GM21576 (cell line): ENCODE measurements at regions not wholly inside any gene's neighbourhood (a gene's known extent, or its start where the extent isn't known, plus 50 kb on each side); places are given as distances from the start of the nearest gene placed in this dataset.
"Not testable (repeated sequence)": the region's sequence is repeated elsewhere in the genome, so short reads cannot be mapped to it uniquely, and the experiment has no call there.

ENCODE experiments used
- ATAC-seq: cut with Tn5 transposase; IDR thresholded peaks from one replicate; pipeline ENCODE4 v1.9.1; 2021; ENCODE audit warnings: mild to moderate bottlenecking, moderate library complexity; ENCODE audit not compliant: unreplicated experiment

DNA sequence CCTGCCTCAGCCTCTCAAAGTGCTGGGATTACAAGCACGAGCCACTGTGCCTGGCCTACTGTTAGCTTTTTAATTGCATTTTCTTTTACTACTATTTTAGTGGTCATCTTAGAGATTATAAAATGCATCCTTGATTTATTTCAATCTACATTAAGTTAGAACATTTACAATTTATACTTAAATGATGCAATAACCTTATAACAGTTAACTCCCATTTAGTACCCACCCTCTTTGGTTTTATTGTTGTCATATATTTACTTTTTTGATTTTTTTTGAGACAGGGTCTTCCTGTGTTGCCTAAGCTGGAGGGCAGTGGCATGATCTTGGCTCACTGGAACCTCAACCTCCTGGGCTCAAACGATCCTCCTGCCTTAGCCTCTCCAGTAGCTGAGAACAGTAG, 77.3 kb downstream of the PPCDC start:
- no peak for ATAC-seq

- ATAC-seq = no peak
Observed at GRCh38 chr15:75104804-75105557, 81.6 kb downstream of the PPCDC start.

- ATAC-seq = no peak
Observed at GRCh38 chr15:75107516-75107907, 84.1 kb downstream of the PPCDC start.

DNA sequence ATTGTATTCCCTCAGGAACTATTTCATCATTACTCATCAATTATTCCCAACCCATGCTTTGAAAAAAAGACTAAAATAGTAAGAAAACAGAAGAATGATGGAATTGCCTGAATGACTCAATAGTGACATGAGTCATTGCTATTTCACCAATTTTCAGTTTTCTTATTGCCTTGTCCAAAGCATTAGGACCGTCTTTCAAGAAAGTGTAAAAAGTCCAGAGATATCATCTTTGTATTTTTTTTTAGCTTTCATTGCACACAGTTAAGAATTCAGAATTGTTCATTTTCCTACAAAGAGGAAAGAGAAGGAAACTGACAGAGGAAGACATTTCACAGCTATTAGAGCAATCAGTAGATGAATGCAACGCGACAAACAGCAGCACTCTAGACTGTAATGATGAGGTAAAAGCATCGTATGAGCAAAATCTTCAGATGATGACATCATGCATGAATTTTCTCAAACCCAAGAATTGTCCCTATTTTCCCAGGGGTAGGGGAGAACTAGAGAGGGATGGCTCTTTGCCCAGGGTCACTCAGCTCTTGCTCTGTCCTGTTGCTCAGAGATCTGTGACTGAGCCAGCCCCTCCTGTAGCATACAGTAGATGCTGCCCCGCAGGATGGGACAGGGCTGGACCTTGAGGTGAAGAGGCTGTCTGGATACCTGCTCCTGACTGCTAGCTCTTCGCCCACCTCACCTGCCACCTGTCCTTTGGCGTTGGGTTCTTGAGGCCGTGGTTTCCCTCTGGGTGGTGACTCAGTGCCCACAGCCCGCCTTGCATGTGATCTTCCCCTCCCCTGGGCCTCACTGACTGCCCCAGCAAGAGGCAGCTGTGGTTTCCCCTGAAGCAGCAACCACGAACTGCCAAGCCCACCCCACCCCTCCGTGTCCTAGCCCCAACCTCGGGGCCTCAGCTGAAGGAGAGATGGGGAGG, 84.8 kb downstream of the PPCDC start:
- no peak for ATAC-seq

- no peak for ATAC-seq
Observed at GRCh38 chr15:75109021-75109735, 85.8 kb downstream of the PPCDC start.

DNA sequence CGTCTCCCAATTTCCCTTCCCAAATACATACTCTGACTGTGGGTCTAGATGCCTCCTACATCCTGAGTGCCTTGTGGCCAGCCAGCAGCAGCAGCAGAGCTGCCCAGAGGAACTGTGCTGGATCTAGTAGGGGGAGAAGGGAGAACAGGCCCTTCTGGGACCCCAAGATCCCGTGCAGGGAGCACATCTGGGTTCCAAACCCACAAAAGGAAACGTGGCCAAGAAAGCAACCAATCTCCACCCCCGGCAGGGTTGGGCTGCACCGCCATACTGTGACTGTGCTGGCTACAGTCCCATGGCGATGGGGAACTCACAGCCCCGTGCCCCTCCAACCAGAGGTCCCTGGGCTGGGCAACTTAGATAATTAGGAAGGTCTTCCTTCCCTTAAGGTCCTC, 86.3 kb downstream of the PPCDC start:
- ATAC-seq = no peak

GRCh38 chr15:75112278-75112847, 89.0 kb downstream of the PPCDC start:
- ATAC-seq = no peak

DNA sequence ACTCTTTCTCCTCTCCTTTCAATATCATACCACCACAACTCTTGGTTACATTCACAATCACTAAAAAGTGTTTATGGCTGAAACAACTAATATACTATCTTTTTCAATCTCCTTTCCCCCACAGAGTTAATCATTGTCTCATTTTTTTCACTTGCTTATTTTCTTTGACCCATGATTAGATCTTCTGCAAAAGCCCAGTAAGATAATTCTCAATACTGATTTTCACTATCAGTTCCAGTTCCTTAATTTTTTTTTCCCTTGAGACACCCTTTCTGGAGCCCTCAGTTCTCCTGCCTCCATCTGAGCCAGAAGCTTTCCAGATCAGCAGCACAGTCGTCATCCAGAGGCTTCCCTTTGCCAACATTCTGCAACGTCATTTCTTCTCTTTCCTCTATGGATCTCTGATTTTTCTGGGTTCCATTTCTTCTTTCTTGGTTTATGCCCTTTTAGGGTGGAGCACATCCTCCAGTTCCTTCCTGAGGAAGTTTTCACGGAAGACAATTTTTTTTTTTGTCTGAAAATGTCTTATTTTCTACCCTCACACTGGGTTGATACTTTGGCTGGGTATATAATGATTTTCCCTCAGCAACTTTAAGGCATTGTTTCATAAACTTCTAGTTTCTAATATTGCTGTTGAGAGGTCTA, 88.7 kb upstream of the C15orf39 start:
- ATAC-seq = peak; percentile 73

DNA sequence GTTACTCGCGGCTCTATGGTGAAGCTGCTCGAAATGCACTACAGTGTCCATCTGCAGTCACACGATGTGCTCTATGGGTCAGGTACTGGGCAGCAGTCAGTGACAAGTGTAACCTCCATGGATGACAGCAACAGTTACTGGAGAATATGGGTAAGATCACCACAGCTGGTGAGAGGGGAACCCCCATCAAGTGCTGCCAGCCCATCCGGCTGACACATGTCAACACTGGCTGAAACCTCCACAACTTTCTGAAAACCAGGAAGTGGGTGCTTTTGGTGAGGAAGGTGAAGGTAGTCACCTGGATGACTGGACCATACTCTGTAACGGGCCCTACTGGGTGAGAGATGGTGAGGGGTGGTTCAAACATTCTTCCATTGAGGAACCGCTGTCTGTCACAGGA, 87.4 kb upstream of the C15orf39 start:
- no peak for ATAC-seq

- no peak for ATAC-seq
Observed at GRCh38 chr15:75114796-75115195, 86.9 kb upstream of the C15orf39 start.

GRCh38 chr15:75115411-75115913, 86.2 kb upstream of the C15orf39 start:
- not testable (repeated sequence) for ATAC-seq

GRCh38 chr15:75116143-75116542, 85.5 kb upstream of the C15orf39 start:
- ATAC-seq = not testable (repeated sequence)

GRCh38 chr15:75117993-75118392, 83.7 kb upstream of the C15orf39 start:
- ATAC-seq = no peak

DNA sequence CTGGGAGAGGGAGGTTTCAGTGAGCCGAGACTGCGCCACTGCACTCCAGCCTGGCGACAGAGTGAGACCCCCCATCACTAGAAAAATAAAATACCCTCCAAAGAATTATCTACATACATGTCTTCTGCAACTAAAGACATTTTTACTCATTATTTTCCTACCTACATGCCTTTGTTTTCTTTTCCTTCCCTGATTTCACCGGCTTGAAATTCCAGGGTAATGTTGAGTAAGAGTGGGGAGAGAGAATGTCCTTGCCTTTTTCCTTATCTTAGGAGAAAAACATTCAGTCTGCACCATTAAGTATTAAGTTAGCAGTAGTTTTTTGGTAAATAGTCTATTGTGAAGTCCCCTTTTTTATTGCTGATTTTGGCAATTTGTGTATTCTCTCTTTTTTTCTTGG, 82.4 kb upstream of the C15orf39 start:
- not testable (repeated sequence) for ATAC-seq

DNA sequence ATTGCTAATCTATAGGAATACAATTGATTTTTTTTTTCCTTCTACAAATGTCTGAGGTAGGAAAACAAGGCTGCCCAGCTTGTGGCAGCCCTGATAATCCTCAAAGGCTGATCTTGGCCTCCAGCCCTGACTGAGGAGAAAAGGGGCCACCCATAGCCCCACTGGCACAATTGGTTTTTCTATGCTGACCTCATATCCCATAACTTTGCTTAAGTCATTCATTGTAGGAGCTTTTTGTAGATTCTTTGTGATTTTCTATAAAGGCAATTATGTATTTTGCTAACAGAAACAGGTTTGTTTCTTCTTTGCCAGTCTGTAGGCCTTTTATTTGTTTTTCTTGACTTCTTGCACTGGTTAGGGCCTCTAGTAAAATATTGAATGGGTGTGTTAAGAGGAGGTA, 80.2 kb upstream of the C15orf39 start:
- no peak for ATAC-seq

GRCh38 chr15:75123395-75123794, 78.3 kb upstream of the C15orf39 start:
- ATAC-seq = no peak

DNA sequence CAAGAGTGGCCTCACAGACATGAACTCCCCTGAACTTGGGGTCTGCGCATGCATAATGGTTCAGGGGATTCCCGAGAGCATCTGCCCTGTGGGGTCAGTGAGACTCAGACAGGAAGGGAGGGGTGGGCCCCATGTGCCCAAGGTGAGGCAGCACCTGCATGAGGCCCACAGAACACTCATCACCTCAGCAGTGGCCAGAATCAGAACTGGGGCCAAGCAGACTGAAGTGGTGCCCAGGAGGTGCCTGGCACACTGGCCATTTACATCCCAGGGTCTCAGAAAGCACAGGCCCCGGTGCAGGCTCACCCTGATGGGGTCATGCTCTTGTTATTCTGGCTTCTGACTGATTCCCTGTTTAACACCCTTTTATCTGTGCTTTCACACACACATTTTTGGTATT, 77.4 kb upstream of the C15orf39 start:
- not testable (repeated sequence) for ATAC-seq

- no peak for ATAC-seq
Observed at GRCh38 chr15:75125935-75126334, 75.7 kb upstream of the C15orf39 start.

- ATAC-seq = no peak
Observed at GRCh38 chr15:75126864-75127580, 74.7 kb upstream of the C15orf39 start.

GRCh38 chr15:75129788-75130187, 71.9 kb upstream of the C15orf39 start:
- ATAC-seq = no peak
